AG08395 (cell line): ENCODE measurements at regions not wholly inside any gene's neighbourhood (a gene's known extent, or its start where the extent isn't known, plus 50 kb on each side); places are given as distances from the start of the nearest gene placed in this dataset.
"Not testable (repeated sequence)": the region's sequence is repeated elsewhere in the genome, so short reads cannot be mapped to it uniquely, and the experiment has no call there.

Source experiments
- DNase-seq: peaks from one replicate; pipeline ENCODE4 v3.0.0; 2012; ENCODE audit warnings: mixed read lengths, low spot score

DNA sequence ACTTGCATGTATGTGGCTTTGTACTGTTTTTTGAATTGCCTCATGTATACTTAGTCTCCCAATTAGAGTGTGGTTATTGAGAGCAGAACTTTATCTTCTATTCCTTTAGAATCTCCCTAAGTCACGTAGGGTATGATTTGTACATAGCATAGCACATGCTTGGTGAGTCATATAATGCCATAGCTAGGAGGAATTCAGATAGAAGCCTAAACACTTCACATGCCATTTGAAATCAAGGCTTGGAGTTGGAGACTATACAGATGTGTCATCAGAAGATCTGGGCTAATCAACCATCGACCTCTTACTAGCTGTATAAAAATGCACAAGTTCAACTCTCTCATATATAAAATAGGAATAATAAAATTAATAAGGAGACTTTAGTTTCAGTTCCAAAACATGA is 222.6 kb upstream of the ST6GAL2 start:
- no peak for DNase-seq

DNA sequence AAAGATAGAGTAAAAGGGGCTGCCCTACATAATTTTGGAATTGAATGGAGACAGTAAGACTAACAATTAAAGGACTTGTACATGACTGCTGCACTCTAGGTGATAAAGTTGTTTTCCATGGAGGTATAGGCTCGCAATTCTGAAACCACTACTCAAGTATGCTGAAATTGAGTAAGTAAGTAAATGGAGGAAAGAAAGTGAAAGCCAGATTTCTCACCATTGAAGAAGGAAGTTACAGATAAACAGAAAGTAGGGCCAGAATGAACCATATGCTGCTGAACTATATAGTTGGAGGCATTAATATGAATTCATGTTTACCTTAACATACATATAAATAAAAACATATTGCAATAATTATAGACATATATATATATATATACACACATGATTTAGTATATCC is 225.7 kb upstream of the ST6GAL2 start:
- no peak for DNase-seq

DNA sequence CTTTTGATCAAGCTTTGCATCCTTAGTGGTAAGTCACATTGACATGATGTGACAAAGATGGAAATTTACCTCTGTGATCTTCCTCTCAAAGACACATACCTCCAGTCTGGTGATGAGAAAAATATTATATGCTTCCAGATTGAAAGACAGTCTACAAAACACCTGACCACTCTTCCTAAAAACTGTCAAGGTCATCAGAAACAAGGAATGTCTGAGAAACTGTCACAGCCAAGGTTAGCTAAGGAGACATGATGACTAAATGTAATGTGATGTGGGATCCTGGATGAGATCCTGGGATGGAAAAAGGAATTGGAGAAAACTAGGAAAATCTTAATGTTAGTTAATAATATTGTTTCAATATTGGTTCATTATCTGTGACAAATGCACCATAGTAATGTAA is 226.6 kb upstream of the ST6GAL2 start:
- DNase-seq, result no peak

DNA sequence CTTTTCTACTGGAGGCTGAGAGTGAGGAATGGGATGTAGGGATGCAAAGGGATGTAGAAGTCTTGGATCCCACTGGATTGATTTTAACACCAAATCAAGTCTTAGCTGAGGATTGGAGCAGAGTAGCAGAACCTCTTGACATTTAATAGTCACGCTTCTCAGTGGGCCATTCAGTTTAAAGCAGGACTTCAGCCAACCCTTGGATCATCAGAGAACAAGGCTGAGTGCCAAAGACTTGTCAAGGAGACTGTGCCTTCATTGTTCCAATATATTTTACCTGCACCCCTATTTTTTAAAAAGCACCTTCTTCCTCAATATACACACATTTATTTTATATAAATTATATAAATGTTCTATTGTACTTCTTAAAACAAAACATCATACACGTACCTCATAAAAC is 242.4 kb upstream of the ST6GAL2 start:
- DNase-seq, result no peak

DNA sequence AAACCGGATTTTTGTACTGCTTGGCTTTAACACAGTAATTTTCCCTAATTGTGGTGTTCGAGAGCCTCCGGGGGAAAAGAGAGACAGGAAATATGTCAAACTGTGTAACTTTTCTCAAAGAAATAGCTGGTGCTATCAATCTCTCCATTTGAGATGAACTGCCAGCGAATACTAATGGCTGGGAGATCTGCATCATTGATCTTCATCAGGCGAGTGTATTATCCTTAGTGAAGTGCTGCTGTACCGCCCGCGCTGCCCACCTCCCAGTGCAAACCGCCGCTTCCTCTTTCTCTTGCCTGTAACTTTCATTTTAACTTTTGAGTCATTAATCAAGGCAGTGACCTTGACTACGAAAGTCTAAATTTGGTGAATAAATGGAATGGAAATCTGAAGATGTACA is 246.1 kb upstream of the ST6GAL2 start:
- no peak for DNase-seq

DNA sequence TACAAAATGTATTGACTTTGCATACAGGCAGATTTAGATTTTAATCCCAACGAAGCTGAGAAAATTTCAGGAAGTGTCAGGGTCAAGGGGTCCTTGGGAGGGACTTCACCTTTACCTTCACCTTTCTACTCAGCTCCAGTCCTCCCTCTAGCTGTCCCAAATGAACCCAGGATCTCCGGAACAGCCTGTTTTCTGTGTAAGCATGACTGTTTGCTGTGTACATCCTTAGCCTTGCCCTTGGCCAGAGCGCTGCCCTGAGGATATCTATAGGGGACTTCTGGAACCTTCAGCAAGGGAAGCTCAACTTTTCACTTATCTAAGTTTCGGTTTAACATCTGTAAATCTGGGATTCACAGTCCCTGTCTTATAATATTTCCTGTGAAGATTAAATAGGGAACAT is 246.8 kb upstream of the ST6GAL2 start:
- DNase-seq, result no peak

DNA sequence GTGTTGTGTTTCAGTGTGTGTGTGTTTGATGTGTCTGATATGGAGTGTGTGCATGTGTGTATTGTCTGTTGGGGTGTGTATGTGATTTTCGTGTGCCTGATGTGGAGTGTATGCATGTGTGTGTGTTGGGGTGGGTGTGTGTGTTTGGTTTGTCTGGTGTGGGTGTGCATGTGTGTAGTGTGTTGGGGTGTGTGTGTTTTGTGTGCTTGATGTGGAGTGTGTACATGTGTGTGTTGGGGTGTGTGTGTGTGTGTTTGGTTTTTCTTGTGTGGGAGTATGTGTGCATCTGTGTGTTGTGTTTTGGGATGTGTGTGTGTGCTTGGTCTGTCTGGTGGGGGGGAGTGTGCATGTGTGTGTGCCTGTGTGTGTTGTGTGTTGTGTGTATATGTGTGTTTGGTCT is 247.4 kb upstream of the ST6GAL2 start:
- no peak for DNase-seq

DNA sequence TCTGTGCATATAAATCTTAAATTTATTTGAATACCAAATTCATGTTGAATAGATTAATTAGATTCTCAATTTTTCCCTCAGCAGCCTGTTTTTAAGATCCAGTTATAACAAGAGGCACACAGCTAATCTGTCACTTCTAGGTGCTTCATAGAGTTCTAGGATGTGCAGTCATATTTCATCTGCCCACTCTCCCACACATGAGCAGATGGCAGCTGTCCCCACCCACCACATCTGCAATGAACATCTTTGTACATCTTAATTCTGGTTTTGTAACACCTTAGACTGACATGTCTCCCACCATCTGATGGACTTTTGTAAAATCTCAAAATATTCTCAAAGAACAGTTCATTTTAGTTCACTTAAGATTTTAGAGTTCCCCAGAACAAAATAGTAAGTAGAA is 250.8 kb upstream of the ST6GAL2 start:
- DNase-seq, result no peak

DNA sequence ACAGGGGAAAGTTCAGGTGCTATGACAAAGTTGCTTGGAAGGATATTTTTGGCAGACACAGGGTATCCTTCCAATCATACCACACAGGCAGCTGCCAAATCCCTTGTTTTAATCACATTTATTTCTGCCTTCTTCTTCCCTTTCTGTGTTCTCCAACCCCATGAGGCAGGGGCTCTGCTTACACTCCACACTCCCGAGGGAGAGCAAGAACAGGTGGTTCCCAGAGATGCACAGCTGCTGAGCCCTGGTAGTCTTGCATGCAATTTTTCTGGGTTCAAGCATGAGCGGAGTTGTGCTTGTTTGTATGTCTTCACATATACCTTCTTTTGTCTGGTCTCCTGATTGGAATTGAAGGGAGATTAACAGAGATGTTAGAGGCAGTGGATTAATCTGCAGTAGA is 251.7 kb upstream of the ST6GAL2 start:
- DNase-seq, result no peak

DNA sequence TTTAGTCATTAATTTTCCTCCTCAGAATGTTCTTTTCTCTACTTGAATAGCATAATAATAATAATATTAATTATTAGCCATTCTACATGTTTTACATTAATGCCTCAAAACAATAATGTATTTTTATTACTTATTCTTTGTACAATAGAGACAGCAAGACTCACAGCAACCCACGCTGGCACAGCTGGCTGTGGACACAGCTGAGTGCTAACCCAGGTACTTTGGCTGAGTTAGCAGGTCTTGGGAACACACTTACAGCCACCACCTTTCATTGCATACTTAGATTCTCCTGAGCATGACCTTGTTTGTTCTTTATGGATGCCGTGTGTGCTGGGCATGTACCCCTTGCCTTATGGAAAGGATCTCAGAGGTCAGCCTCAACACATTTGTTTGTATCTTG is 260.2 kb upstream of the ST6GAL2 start:
- no peak for DNase-seq

DNA sequence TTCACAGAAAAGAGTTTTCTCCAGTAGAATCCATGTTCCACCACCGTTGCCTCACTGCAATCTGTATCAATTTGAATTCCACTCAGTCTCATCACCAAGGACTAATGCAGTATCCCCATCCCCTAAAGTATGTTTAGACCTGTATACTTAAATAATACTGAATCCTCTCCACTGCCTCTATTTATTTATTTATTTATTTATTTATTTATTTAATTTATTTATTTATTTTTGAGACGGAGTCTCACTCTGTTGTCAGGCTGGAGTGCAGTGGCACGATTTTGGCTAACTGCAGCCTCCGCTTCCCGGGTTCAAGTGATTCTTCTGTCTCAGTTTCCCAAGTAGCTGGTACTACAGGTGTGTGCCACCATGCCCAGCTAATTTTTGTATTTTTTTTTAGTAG is 260.7 kb upstream of the ST6GAL2 start:
- DNase-seq, result not testable (repeated sequence)

DNA sequence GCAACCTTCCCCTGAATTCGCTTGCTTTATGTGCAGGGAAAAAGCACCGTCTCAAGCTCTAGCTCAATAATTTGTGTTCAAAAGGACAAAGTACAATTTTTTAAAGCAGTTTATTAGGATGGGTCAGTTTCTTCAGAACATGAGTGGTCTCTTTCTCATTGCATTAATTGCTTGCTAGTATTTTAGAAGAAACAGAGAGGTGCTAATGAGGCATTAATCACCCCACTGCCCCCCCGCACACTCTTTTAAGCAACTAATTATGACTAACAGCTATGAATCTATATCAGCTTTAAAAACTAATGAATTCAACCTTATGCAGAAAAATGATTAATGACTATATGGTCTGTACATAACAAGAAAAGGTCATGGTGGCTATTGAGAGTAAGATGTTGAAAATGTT is 262.1 kb upstream of the ST6GAL2 start:
- DNase-seq, result no peak

DNA sequence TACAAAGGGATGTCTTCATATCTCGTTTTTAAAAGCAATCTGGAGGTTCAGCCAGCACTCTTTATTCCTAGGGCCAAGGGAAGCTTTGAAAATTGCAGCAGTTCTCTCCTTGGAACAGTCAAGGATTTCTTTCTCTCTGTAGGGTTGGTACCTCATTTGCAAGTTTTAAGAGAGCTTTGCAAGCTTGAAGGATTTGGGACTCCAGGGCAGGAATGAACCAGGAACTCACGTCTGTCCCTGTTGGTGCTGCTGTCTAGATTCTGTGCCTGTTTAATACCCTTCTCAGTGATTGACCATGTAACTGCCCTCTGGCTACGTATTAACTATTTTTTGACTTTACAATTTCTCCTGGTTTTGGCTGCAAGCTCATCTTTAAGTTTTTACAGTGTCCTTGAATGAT is 262.5 kb upstream of the ST6GAL2 start:
- DNase-seq, result no peak

DNA sequence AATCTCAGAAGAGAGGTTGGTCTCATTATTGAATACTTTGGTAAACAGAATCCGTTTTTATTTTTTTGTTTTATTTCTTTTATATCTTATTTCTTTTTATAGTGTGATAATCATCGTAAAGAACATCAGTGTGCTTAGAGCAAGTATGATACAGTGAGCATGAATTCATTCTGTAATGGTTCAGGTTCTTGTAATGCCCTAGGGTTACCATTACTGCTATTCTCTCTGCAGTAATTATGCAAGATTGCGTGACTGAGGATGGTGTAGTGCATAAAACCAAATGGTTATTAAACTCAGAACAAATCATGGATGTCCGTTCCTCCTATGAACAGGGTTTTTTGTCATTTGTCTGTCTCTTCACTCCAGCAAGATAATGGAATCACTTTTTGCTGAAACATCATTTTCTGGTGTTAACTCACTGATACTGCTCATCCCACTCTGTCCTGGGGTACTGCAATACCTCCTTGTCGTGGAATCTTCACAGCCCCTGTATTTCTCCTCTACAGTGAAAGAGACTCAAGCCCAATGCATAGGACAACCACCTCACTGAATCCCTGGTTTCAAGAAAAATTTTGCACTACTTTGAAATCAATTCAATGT is 274.8 kb upstream of the ST6GAL2 start:
- no peak for DNase-seq

DNA sequence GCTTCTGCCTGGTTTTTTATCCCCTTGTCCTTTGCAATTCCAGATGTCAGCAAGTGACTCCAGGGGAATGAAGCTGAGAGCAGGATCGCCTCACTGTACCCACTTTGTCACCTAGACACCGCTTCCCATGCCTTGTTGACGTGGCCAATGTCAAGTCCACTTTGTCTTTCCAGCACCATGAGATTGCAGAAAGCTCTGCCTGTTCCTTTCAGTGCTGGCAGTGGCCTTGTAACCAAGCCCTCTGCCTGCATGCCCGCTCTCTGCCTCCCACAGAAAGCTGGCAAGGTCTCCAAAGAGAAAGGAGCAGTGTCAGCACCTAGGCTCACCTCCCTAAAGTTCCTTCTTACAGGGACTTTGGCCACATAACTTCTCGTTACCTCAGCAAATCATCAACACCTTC is 282.2 kb upstream of the ST6GAL2 start:
- DNase-seq, result no peak

DNA sequence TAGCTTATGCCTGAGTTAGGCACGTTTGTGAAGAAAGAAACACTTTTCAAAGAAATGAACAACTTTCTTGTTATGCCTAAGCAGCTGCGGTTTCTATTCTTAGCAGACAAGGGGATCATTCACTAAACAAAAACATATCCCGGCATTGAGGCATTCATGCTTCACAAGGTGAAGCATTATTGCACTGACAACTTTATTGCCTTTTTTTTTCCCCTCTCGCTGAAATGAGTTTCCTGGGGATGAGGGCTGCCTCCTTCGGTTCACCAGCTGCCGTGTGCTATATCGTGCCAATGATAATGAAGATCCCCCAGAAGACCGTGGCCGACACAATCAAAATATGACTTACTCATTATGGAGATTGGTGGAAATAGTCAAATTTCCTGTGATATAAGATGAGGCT is 288.2 kb upstream of the ST6GAL2 start:
- DNase-seq, result no peak

DNA sequence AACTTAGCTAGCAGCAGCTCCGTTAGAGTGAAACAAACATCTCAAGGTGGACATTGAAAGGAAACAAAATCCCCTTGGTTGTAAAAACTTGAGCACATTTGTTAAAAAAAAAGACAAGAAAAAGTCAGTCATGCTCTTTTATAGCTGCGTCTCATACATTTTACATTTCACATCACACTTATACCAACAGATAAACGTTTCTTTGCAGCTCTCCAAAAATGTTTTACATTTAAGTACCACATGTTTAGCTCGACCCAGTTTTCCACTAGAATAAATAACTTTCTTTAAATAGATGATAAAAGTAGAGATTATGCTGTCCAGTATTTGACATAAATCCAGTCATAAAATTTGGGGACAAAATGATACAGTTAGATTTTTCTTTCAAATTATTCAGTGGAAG is 297.0 kb upstream of the ST6GAL2 start:
- no peak for DNase-seq

DNA sequence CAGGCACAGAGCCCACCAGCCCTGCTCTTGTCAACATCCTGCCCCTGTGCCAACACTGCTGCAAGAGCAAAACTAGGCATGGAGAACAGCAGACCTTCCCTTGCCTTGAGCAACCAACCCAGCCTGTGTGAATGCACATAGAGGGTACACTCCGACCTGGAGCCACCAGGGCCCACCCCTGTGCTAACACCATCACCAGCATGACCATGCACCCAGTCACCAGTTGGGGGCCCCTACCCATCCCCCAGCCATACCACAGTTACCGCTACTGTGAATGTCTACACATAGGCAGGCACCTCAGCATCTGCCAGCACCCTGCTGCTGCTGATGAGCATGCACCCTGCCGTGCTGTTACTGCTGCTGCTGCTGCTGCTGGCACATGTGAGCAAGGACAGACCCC is 301.9 kb upstream of the ST6GAL2 start:
- DNase-seq, result no peak

DNA sequence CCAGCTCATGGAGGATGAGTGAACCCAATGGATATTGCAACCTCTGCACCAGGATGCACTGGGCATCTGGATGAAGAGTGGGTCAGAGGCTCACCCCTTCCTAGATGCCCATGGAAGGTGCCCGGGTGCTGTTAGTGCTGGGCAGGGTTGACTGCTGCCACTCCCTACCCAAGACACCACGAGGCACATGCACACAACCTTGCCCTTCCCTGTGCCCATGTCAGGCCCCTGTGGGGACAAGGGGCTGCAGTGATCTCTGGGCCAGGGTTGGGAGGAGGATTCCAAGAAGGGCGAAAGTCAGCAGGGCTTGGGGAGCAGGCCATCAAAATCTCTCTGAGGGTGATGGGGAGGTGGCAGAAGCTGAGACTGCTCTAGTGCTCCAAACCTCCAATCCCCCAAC is 309.7 kb upstream of the ST6GAL2 start:
- no peak for DNase-seq

DNA sequence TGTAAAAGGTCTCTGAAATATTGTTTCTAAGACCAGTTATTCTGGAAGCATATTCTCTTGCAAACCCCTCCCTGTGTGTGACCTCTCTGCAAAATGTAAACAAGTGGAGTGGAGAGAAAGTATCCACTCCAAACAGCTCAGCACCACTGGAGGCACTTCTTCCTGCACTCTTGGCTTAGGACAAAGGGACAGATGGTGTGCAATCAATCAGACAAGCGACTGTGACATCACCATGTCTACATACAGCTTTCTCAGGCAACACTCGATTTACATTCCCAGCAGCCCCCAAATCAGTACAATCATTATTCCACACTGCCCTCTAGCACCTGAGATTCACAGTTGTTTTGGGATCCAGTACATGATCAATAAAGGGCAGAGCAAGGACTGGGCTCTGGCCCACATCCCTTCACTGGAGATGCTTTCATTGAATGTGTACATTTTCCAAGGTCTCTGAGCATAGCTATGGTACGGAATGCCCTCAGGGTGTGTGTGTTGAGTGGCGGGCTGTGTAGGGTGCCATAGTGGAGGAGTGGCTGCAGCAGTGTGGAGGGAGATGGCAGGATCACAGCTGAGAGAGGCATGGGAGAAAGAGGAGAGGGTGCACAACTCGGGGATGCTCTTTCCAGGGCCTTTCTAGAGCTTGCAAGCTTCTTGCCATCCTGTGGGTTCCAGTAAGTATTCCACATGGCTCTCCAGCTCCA is 311.8 kb upstream of the ST6GAL2 start:
- no peak for DNase-seq

DNA sequence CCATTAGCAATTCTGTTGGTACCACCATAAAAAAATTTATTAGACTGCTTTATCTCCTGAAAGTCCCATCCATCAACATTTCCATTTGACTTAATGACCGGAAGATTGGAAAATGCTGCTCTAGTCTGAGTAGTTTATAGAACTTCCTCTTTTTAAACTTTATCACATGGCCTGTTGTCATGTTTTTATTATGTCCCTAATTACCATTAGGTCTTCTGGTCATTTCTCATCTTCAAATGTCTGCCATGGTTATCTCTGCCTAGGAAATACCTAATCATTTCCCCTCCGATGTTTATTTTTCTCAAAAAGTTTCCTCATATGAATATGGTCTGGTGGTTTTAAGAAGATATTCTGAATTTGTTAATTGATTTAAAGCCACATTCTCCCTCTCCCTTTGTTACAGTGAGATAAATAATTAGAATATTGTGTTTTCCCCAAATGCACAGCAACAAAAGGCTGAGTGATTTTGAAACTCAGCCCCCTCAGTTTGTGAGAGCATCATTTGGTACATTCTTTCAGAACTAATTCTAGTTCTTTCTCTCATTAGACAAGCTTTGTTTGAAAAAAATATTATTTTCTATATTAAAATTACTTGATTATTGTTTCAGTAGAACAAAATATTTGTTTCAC is 317.1 kb upstream of the ST6GAL2 start:
- no peak for DNase-seq

DNA sequence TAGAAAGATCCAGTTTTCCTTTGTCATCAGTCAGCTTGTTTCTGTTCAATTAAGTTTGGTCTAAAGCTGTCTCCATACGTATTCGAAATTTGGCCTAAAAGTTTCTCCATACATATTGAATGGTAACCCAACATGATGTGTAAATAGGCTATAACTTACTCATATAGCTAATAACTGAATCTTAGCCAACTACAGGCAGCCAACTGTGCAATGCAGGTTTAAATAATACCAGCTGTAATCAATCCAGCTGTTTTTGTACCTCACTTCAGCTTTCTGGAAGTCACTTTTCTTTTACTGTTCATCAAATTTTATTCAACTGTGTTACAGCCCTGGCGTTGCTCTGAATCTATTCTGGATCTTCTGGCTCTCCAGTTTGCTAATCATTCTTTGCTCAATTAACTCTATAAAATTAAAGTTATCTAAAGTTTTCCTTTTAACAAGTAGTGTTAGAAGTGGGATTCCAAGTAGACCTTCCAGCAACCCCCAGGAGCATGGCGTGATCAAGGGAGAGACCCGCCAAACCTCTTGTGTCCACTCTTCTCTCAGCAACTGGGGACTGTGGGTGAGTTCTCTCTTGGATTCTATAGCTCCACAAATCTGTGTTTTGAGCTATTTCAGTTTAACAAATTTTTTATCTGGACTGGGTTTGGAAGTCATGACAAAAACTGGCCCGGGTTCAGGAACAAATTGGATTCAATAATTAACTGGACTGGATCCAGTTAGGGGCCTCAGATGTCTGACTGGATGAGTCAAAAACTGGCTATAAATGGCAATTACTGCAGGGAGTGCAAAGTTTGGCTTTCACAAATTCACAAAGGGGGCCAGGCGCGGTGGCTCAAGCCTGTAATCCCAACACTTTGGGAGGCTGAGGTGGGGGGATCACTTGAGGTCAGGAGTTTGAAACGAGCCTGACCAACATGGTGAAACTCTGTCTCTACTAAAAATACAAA is 329.7 kb upstream of the ST6GAL2 start:
- no peak for DNase-seq

DNA sequence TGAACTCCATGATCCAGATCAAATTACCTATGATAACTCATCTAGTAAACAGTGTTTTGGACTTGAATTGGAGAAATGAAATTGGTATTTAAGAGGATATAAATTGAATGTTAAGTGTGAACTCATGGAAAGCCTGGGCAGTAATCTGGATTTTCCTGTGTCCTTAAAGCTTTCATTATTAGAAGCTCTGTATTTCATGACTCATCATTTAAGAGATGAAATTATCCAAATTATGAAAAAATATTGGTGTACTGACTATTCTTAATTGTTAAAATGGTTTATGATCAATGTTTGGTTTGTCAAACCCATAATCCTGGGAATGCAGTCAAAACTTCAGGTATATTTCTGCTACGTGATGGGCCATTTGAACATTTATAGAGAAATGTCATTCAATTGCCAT is 332.2 kb upstream of the ST6GAL2 start:
- DNase-seq, result no peak
